Peyer's patch (tissue), 4 donors: ENCODE measurements at regions not wholly inside any gene's neighbourhood (a gene's known extent, or its start where the extent isn't known, plus 50 kb on each side); places are given as distances from the start of the nearest gene placed in this dataset.

ENCODE experiments used
- CTCF ChIP-seq, 6 experiments: fragments of 450-650 bp in 4 of 6; fragments of 200-600 bp in 2 of 6; sonication (generic) in 1 of 6; IDR thresholded peaks; one replicate each; pipeline ENCODE4 v1.5.1; 2017 to 2019; ENCODE audit warnings: antibody characterized with exemption in 6 of 6, mild to moderate bottlenecking in 3 of 6, moderate library complexity in 1 of 6
- POLR2A ChIP-seq, 2 donors: fragments of 450-650 bp; IDR thresholded peaks; one replicate each; pipeline ENCODE4 v1.5.1; 2017; ENCODE audit warnings: antibody characterized with exemption in 2 of 2, mild to moderate bottlenecking in 2 of 2, moderate library complexity in 2 of 2

- TF ChIP-seq CTCF (IDR thresholded peaks at IDR 0.05) (no peak), POLR2A (IDR thresholded peaks at IDR 0.05) (no peak)
Observed at GRCh38 chr1:223046011-223046410, 97.0 kb downstream of the TLR5 start.
